ENCODE measurements at regions not wholly inside any gene's neighbourhood (a gene's known extent, or its start where the extent isn't known, plus 50 kb on each side); places are given as distances from the start of the nearest gene placed in this dataset.

GRCh38 chr9:28779243-28779642, 1206.0 kb upstream of the C9orf72 start:
- TF ChIP-seq ZNF830 (tag by site-specific recombination; IDR thresholded peaks at IDR 0.05; ENCODE audit: low read depth) (no peak), ZNF311 (tag by site-specific recombination; IDR thresholded peaks at IDR 0.05; ENCODE audit: borderline replicate concordance) (no peak), ZSCAN5A (tag by site-specific recombination; IDR thresholded peaks at IDR 0.05) (no peak), REST (tag by site-specific recombination; IDR thresholded peaks at IDR 0.05) (no peak), CTCF (tag by site-specific recombination; IDR thresholded peaks at IDR 0.05) (no peak), ZNF239 (tag by site-specific recombination; IDR thresholded peaks at IDR 0.05) (no peak)

All from HEK293 (cell line).